Psoas muscle (tissue), 7 donors: ENCODE measurements at regions not wholly inside any gene's neighbourhood (a gene's known extent, or its start where the extent isn't known, plus 50 kb on each side); places are given as distances from the start of the nearest gene placed in this dataset.

Experiments
- ATAC-seq, 4 donors: fragments of 200-7000 bp; cut with Tn5 transposase; one replicate each; pipeline ENCODE4 v1.9.1; 2020; ENCODE audit warnings: moderate library complexity in 3 of 4, mild to moderate bottlenecking in 2 of 4
- DNase-seq, 2 donors: peaks; one replicate each; pipeline ENCODE4 v3.0.0-alpha.2; 2020
- H3K27ac ChIP-seq: fragments of 200-600 bp; one replicate; pipeline ENCODE4 v1.8.0; 2022
- H3K27me3 ChIP-seq, 3 donors: fragments of 200-600 bp in 1 of 3; one replicate each; pipeline versions ENCODE4 v1.6.1 to v1.8.0; 2013 to 2022; ENCODE audit warnings: low read length in 2 of 3, mild to moderate bottlenecking in 2 of 3, moderate library complexity in 1 of 3; ENCODE audit not compliant: insufficient read depth in 3 of 3
- H3K36me3 ChIP-seq, 2 donors: fragments of 200-600 bp in 1 of 2; one replicate each; pipeline versions ENCODE4 v1.6.1 to v1.8.0; 2013 to 2022; ENCODE audit warnings: low read depth in 1 of 2, mild to moderate bottlenecking in 1 of 2, moderate library complexity in 1 of 2; ENCODE audit not compliant: insufficient read depth in 1 of 2
- H3K4me1 ChIP-seq: fragments of 200-600 bp; one replicate; pipeline ENCODE4 v1.8.0; 2022
- H3K4me3 ChIP-seq: fragments of 200-600 bp; one replicate; pipeline ENCODE4 v1.8.0; 2022; ENCODE audit warnings: mild to moderate bottlenecking
- H3K9me3 ChIP-seq: fragments of 200-600 bp; one replicate; pipeline ENCODE4 v1.8.0; 2022
- CTCF ChIP-seq: fragments of 200-600 bp; IDR thresholded peaks from one replicate; pipeline ENCODE4 v1.8.0; 2022; ENCODE audit warnings: antibody characterized with exemption
- WGBS, 3 donors: extraction: QIAGEN DNeasy Blood & Tissue Kit; methylation state at CpG; one replicate each; pipeline versions ENCODE4 v1.1.6 to v1.1.7; 2013; 5-methylcytosine and 5-hydroxymethylcytosine counted together
- intact Hi-C, 2 donors: fragments of 100-400 bp; cut with DNase I; formaldehyde crosslinking; loops; one replicate each; pipeline versions ENCODE4 v1.11.0 to v1.14.2; 2022
- donor health status: healthy with polysubstance abuse.
- donor health status: DM: no; HTN: no; CAD: no; lungs with moderate emphysema.
- donor health status: Bipolar disorder and iron deficiency.
- donor health status: healthy.
- donor health status: DM: yes; HTN: yes; CAD: no.
- donor health status: DM: no; HTN: no; CAD: no.
- donor health status: DM: yes; HTN: yes; CAD: no.

GRCh38 chr7:121579639-121580038 is 183.5 kb upstream of the FAM3C start:
- Histone ChIP-seq H3K27me3 (no peaks in the 10 kb centered on the region), H3K36me3 (no peaks in the 10 kb centered on the region), H3K4me1 (no peaks in the 10 kb centered on the region), H3K9me3 (no peaks in the 10 kb centered on the region), H3K4me3 (no peak overlapping the region), H3K27ac (no peak overlapping the region)
- ATAC-seq (no peak), DNase-seq (no peak)
- intact Hi-C loops: no loop called here
- TF ChIP-seq CTCF: no peak
- WGBS, 3 donors: 92 to 98% (median 95%) methylated on average over 1 of the region's 1 CpG

- no peak overlapping the region for H3K4me3 ChIP-seq
- H3K36me3 ChIP-seq: no peaks in the 10 kb centered on the region
- intact Hi-C loops: no loop called here
- no peaks in the 10 kb centered on the region for H3K4me1 ChIP-seq
- no peak overlapping the region for H3K27ac ChIP-seq
- no peaks in the 10 kb centered on the region for H3K9me3 ChIP-seq
- H3K27me3 ChIP-seq: no peaks in the 10 kb centered on the region
- 60 to 88% (median 78%) methylated on average over 3 of the region's 3 CpGs for WGBS, 3 donors
- no peak for ATAC-seq
- no peak for TF ChIP-seq CTCF
- DNase-seq: no peak
Measured at GRCh38 chr7:121578669-121579068, 182.6 kb upstream of the FAM3C start.

- intact Hi-C loops: no loop called here
- 42 to 48% (median 47%) methylated on average over 6 of the region's 6 CpGs for WGBS, 3 donors
Measured at GRCh38 chr7:121576148-121576917, 180.2 kb upstream of the FAM3C start.

GRCh38 chr7:121575194-121575765 is 179.2 kb upstream of the FAM3C start:
- Histone ChIP-seq H3K9me3 (no peaks in the 10 kb centered on the region), H3K36me3 (no peaks in the 10 kb centered on the region), H3K27me3 (no peaks in the 10 kb centered on the region), H3K27ac (no peak overlapping the region), H3K4me1 (no peaks in the 10 kb centered on the region), H3K4me3 (no peak overlapping the region)
- ATAC-seq (no peak), DNase-seq (no peak)
- no peak for TF ChIP-seq CTCF
- intact Hi-C loops: no loop called here
- 49 to 57% (median 50%) methylated on average over 1 of the region's 1 CpG for WGBS, 3 donors

More at GRCh38 chr7:121576148-121576917, 180.2 kb upstream of the FAM3C start:
- no peak for TF ChIP-seq CTCF
- ATAC-seq (no peak), DNase-seq (no peak)
- no peak overlapping the region for H3K4me3 ChIP-seq
- H3K4me1 ChIP-seq: no peaks in the 10 kb centered on the region
- H3K36me3 ChIP-seq: no peaks in the 10 kb centered on the region
- H3K9me3 ChIP-seq: no peaks in the 10 kb centered on the region
- H3K27me3 ChIP-seq: no peaks in the 10 kb centered on the region
- no peak overlapping the region for H3K27ac ChIP-seq
